Left lobe of liver (tissue), 2 donors: ENCODE measurements at regions not wholly inside any gene's neighbourhood (a gene's known extent, or its start where the extent isn't known, plus 50 kb on each side); places are given as distances from the start of the nearest gene placed in this dataset.

Source experiments
- ATAC-seq: fragments of 200-7000 bp; cut with Tn5 transposase; one replicate; pipeline ENCODE4 v1.9.1; 2020; ENCODE audit warnings: mild to moderate bottlenecking, moderate library complexity
- DNase-seq: peaks from one replicate; pipeline ENCODE4 v3.0.0-alpha.2; 2020; ENCODE audit warnings: low spot score
- donor health status: DM: no; HTN: no; CAD: no; lungs with moderate emphysema.
- donor health status: DM: no; HTN: yes; CAD: no.

GRCh38 chr3:176933704-176934103 is 263.6 kb downstream of the TBL1XR1 start:
- ATAC-seq (no peak), DNase-seq (no peak)

- ATAC-seq: peak; percentile 61
- no peak for DNase-seq
These were observed 264.8 kb downstream of the TBL1XR1 start for GRCh38 chr3:176932433-176932832.

- ATAC-seq (no peak), DNase-seq (no peak)
These were observed 265.3 kb downstream of the TBL1XR1 start for GRCh38 chr3:176931991-176932390.

GRCh38 chr3:176930942-176931341 is 266.3 kb downstream of the TBL1XR1 start:
- DNase-seq (no peak), ATAC-seq (no peak)

GRCh38 chr3:176928582-176928931 is 268.7 kb downstream of the TBL1XR1 start:
- DNase-seq (no peak), ATAC-seq (peak; percentile 56)

- peak; percentile 54 for ATAC-seq
- DNase-seq: peak; percentile 71
These were observed 269.3 kb downstream of the TBL1XR1 start for GRCh38 chr3:176927706-176928581.

GRCh38 chr3:176927280-176927679 is 270.0 kb downstream of the TBL1XR1 start:
- ATAC-seq: peak; percentile 92
- DNase-seq: peak; percentile 86

GRCh38 chr3:176926688-176927087 is 270.6 kb downstream of the TBL1XR1 start:
- ATAC-seq: peak; percentile 2

GRCh38 chr3:176926034-176926433 is 271.2 kb downstream of the TBL1XR1 start:
- no peak for ATAC-seq
- DNase-seq: no peak

More at GRCh38 chr3:176926688-176927087, 270.6 kb downstream of the TBL1XR1 start:
- DNase-seq: no peak

- ATAC-seq (peak; percentile 85), DNase-seq (no peak)
These were observed 276.5 kb downstream of the TBL1XR1 start for GRCh38 chr3:176920766-176921160.

- DNase-seq (no peak), ATAC-seq (peak; percentile 20)
These were observed 277.2 kb downstream of the TBL1XR1 start for GRCh38 chr3:176919836-176920765.

- ATAC-seq (no peak), DNase-seq (no peak)
These were observed 280.5 kb downstream of the TBL1XR1 start for GRCh38 chr3:176916777-176917176.

GRCh38 chr3:176914764-176915163 is 282.5 kb downstream of the TBL1XR1 start:
- DNase-seq (no peak), ATAC-seq (no peak)

GRCh38 chr3:176911579-176911978 is 285.7 kb downstream of the TBL1XR1 start:
- no peak for DNase-seq
- no peak for ATAC-seq

GRCh38 chr3:176909044-176909443 is 288.2 kb downstream of the TBL1XR1 start:
- DNase-seq: no peak
- peak; percentile 75 for ATAC-seq

GRCh38 chr3:176906046-176906905 is 291.0 kb downstream of the TBL1XR1 start:
- peak; percentile 82 for ATAC-seq
- DNase-seq: no peak

GRCh38 chr3:176905331-176905730 is 292.0 kb downstream of the TBL1XR1 start:
- ATAC-seq (no peak), DNase-seq (no peak)

GRCh38 chr3:176904506-176904905 is 292.8 kb downstream of the TBL1XR1 start:
- DNase-seq (no peak), ATAC-seq (no peak)

- no peak for ATAC-seq
These were observed 300.6 kb downstream of the TBL1XR1 start for GRCh38 chr3:176896640-176897039.

GRCh38 chr3:176896165-176896564 is 301.1 kb downstream of the TBL1XR1 start:
- no peak for DNase-seq

More at GRCh38 chr3:176896640-176897039, 300.6 kb downstream of the TBL1XR1 start:
- no peak for DNase-seq

GRCh38 chr3:176879710-176880109 is 317.6 kb downstream of the TBL1XR1 start:
- no peak for ATAC-seq
- DNase-seq: no peak

More at GRCh38 chr3:176896165-176896564, 301.1 kb downstream of the TBL1XR1 start:
- no peak for ATAC-seq
